HG03045 (cell line): ENCODE measurements at regions not wholly inside any gene's neighbourhood (a gene's known extent, or its start where the extent isn't known, plus 50 kb on each side); places are given as distances from the start of the nearest gene placed in this dataset.
"Not testable (repeated sequence)": the region's sequence is repeated elsewhere in the genome, so short reads cannot be mapped to it uniquely, and the experiment has no call there.

Experiments used
- ATAC-seq: cut with Tn5 transposase; IDR thresholded peaks from one replicate; pipeline ENCODE4 v1.9.1; 2021; ENCODE audit warnings: mild to moderate bottlenecking, moderate library complexity; ENCODE audit not compliant: unreplicated experiment

- not testable (repeated sequence) for ATAC-seq
These were observed 279.5 kb upstream of the LUZP2 start for GRCh38 chr11:24217319-24217718.

GRCh38 chr11:24225501-24225900, 271.4 kb upstream of the LUZP2 start:
- no peak for ATAC-seq

GRCh38 chr11:24226606-24227005, 270.2 kb upstream of the LUZP2 start:
- ATAC-seq = no peak

GRCh38 chr11:24233041-24233440, 263.8 kb upstream of the LUZP2 start:
- ATAC-seq = no peak

GRCh38 chr11:24234822-24235508, 261.9 kb upstream of the LUZP2 start:
- ATAC-seq = no peak

- no peak for ATAC-seq
These were observed 257.8 kb upstream of the LUZP2 start for GRCh38 chr11:24238771-24239645.

- ATAC-seq = no peak
These were observed 256.9 kb upstream of the LUZP2 start for GRCh38 chr11:24239930-24240329.

- no peak for ATAC-seq
These were observed 256.2 kb upstream of the LUZP2 start for GRCh38 chr11:24240496-24241175.

- ATAC-seq = no peak
These were observed 250.1 kb upstream of the LUZP2 start for GRCh38 chr11:24246715-24247114.

- no peak for ATAC-seq
These were observed 249.0 kb upstream of the LUZP2 start for GRCh38 chr11:24247846-24248245.

- no peak for ATAC-seq
These were observed 246.9 kb upstream of the LUZP2 start for GRCh38 chr11:24249921-24250320.

GRCh38 chr11:24253237-24253760, 243.6 kb upstream of the LUZP2 start:
- no peak for ATAC-seq

GRCh38 chr11:24264868-24265267, 232.0 kb upstream of the LUZP2 start:
- no peak for ATAC-seq

- ATAC-seq = no peak
These were observed 229.8 kb upstream of the LUZP2 start for GRCh38 chr11:24267014-24267413.

- no peak for ATAC-seq
These were observed 225.1 kb upstream of the LUZP2 start for GRCh38 chr11:24271798-24272197.

GRCh38 chr11:24274214-24274781, 222.6 kb upstream of the LUZP2 start:
- not testable (repeated sequence) for ATAC-seq

- no peak for ATAC-seq
These were observed 210.6 kb upstream of the LUZP2 start for GRCh38 chr11:24286238-24286637.

- ATAC-seq = no peak
These were observed 207.6 kb upstream of the LUZP2 start for GRCh38 chr11:24289301-24289700.

- no peak for ATAC-seq
These were observed 202.9 kb upstream of the LUZP2 start for GRCh38 chr11:24293964-24294363.

GRCh38 chr11:24295360-24295759, 201.5 kb upstream of the LUZP2 start:
- ATAC-seq = no peak

GRCh38 chr11:24297461-24297860, 199.4 kb upstream of the LUZP2 start:
- no peak for ATAC-seq
